GM21786 (cell line): ENCODE measurements at regions not wholly inside any gene's neighbourhood (a gene's known extent, or its start where the extent isn't known, plus 50 kb on each side); places are given as distances from the start of the nearest gene placed in this dataset.
"Not testable (repeated sequence)": the region's sequence is repeated elsewhere in the genome, so short reads cannot be mapped to it uniquely, and the experiment has no call there.

Experiments
- ATAC-seq: cut with Tn5 transposase; IDR thresholded peaks from one replicate; pipeline ENCODE4 v1.9.1; 2021; ENCODE audit not compliant: unreplicated experiment

DNA sequence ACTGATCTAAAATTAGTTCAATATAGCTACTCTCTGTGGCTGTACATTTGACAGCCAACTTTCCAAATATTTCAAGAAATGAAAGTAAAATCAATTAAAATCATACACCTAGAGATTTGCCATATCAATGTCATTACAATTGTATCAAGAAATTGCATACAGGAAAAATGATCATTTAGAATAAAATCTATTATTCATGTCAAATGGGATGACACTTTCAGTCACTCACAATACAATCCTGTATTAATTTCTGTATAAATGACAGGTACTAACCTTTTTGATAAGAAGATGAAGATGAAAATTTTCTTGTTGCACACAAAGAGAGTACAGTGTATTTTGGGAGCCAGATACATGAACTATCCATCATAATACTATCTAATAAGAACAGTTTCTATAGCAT, 1588.9 kb upstream of the PRMT6 start:
- no peak for ATAC-seq

- ATAC-seq, result not testable (repeated sequence)
These were observed 1585.9 kb upstream of the PRMT6 start for GRCh38 chr1:105470541-105470940.

- no peak for ATAC-seq
These were observed 1573.0 kb upstream of the PRMT6 start for GRCh38 chr1:105483436-105483835.

DNA sequence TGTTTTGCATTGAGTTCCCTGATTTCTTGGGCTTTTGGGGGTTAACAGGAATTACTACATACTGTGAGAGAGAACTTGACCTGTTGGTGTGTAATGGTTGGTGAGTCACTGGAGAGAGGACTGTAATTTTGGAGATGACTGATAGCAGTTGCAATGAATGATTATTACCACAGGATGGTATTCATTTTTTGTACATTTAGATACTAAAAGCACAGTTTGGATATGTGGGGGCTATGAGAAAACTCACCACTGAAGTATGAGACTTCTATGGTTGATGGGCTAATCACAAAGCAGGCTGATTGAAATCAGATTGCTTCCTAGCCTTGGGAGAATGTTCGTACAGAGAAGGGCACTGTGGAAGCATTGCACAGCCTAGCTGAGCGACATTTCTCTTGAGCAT, 1571.3 kb upstream of the PRMT6 start:
- ATAC-seq, result no peak

- ATAC-seq, result no peak
These were observed 1563.6 kb upstream of the PRMT6 start for GRCh38 chr1:105492921-105493320.

DNA sequence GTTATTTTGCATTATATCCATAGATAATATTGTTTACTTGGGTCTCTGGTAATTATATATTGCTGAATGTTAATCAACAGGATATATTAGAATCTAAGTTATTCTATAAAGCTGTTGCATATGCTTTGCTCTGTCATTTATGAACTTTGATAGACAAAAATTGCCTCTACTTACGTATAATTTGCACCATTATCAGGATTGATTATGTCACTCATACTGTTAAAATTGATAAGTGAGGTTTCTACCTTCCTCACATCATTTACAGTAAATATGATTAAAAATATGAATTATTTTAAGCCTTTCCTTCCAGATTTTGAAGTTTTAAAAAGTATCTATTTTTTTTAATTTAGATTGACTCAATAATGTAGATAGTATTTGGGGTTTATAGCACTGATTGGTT, 1540.4 kb upstream of the PRMT6 start:
- no peak for ATAC-seq

DNA sequence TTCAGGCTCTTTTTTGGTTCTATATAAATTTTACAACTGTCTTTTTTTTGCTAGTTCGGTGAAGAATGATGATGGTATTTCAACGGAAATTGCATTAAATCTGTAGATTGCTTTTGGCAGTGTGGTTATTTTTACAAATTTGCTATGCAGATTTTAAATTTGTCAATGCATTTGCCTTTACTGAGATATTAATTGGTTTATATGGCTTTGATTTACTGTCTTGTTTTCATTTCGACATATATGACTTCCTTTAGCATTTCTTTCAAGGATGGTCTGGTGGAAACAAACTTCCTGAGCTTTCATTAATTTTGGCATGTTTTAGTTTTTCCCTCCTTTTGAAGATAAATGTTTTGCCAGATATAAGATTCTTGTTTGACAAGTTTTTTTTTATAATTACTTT, 1522.5 kb upstream of the PRMT6 start:
- no peak for ATAC-seq

DNA sequence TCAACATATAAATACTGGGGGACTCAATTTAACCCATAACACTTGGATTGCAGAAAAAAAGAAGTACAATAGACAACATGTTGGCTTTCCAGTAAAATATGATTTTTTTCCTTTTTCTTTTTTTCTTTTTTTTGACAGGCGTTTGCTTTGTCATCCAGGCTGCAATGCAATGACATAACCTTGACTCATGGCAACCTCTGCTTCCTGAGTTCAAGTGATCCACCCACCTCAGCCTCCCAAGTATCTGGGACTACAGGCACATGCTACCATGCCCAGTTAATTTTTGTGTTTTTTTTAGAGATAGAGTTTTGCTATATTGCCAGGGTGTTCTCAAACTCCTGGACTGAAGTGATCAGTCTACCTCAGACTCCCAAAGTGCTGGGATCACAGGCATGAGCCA, 1512.0 kb upstream of the PRMT6 start:
- no peak for ATAC-seq

GRCh38 chr1:105556266-105556665, 1500.2 kb upstream of the PRMT6 start:
- no peak for ATAC-seq

DNA sequence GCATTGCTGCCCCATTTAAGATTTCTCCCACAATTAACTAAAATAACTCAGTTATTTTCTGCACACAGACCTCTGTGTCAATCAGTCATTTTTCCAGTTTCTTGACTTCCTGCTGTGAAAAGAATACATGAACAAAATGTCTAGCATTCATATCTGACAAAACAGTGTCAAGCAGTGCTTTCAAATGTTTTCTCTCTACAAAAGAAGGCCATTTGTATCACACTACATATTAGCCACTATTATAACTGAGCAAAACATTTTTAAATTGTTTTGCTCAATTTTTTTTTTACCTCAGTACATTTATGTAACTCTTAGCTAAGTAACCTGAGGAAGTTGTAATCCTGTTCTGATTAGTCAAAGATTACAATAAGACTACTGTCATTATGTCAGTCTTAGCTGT, 1498.5 kb upstream of the PRMT6 start:
- no peak for ATAC-seq

DNA sequence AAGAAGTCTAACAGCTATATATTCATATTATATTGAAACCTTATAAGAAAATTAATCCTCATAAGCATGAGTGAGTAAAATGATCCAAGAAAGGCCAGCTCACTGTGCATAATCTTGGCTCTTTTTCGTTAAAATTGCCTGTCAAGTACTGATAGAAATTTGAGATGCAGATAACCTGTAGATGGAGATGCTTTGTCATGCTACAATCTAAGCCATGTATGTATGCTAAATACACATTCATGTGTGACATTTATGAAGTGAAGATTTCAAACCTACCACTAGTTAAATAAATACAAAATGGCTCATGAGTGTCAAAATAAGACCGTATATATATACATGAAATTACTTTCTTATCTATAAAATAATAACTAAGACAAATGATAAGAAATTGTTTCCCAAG, 1491.5 kb upstream of the PRMT6 start:
- ATAC-seq, result no peak

DNA sequence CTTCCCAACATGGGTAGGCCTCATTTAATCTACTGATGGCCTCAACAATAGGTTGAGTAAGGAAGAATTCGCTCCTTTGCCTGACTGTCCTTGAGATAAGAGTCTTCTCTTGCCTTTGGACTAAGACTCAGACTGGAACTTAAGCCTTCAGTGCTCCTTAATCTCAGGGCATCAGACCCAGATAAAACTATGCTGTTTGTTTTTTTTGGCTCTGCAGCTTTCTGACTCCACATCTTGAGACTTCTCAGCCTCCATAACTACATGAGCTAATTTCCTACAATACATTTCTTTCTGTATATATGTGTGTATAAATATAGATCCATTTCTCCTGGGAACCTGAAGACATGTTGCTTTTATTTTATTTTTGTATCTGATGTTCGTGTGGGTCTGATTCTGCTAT, 1470.7 kb upstream of the PRMT6 start:
- ATAC-seq, result no peak

GRCh38 chr1:105591681-105592080, 1464.8 kb upstream of the PRMT6 start:
- no peak for ATAC-seq

DNA sequence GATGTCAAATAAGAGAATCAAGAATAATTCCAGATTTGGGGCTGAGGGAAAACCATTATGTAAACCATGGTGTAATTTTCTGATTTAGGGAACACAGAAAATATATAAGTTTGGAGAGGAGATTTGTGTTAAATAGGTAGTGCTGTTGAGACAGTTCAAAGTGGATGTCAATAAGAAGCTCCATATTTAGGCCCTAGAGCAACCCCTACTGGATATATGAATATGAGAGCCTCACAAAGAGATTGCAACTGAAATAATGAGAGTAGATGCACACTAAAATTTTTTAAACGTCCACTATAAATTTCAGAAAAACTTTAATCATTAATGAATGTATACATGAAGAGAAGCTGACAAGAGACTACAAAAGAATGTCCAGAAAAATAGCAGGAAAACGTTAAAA, 1447.8 kb upstream of the PRMT6 start:
- no peak for ATAC-seq

- ATAC-seq, result no peak
These were observed 1430.0 kb upstream of the PRMT6 start for GRCh38 chr1:105626276-105626987.

DNA sequence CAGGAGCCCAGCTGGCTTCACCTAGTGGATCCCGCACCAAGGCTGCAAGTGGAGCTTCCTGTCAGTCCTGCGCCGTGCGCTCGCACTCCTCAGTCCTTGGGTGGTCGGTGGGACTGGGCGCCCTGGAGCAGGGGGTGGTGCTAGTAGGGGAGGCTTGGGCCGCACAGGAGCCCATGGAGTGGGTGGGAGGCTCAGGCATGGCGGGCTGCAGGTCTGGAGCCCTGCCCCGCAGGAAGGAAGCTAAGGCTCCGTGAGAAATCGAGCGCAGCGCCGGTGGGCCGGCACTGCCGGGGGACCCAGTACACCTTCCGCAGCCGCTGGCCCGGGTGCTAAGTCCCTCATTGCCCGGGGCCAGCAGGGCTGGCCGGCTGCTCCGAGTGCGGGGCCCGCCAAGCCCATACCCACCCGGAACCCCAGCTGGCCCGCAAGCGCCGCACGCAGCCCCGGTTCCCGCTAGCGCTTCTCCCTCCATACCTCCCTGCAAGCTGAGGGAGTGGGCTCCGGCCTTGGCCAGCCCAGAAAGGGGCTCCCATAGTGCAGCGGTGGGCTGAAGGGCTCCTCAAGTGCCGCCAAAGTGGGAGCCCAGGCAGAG, 1425.2 kb upstream of the PRMT6 start:
- not testable (repeated sequence) for ATAC-seq

GRCh38 chr1:105632342-105633196, 1423.9 kb upstream of the PRMT6 start:
- no peak for ATAC-seq

DNA sequence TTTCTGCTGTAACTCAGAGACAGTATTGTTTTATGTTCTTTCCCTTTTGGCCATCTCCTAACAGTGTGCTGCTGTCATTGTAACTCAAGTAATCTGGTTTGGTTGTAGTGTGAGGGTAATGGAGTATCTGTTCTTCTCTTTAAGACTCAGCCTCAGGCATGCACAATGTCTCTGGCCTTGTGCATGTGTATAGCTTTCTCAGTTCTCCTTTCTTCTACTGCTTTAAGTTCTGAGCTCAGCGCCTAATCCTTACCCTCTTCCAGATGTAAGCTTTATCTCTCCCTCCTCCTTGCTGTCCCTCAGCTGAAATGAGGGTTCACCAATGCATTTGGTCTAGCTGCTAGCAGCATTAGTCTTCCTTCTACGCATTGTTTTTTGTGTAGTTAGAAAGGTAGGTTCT, 1420.4 kb upstream of the PRMT6 start:
- ATAC-seq, result peak; percentile 58

DNA sequence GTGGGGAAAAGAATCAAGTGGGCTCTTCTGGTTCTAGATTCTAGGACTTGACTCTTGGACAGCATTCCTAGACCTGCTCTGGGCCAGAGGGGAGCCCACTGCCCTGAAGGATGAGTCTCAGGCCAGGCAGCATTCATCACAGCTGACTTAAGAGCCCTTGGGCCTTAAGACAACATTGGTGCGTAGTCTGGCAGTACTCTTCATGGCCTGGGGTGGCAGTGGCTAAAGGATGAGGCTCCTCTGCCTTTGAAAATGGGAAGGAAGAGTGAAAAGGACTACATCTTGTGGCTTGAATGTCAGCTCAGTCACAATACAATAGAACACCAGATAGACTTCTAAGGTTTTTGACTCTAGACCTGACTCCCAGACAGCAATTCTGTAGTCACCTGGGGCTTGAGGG, 1415.1 kb upstream of the PRMT6 start:
- no peak for ATAC-seq

DNA sequence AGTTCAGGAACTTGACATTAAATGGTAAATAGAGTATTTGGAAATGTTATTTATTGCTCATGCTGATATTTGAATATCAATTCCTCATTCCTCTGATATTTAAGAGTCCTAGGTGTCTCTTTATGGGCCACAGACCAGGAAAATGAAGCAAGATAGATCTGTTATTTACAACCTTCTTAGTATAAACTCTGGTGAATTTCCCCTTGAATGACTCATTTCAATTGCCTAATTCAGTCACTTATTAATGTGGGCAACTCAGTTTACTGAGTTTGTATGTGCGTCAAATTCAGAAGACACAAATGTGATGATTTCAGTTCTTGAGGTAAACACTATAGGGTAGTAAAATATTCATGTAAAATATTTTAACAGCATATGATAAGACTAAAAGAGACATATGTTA, 1404.4 kb upstream of the PRMT6 start:
- ATAC-seq, result no peak

DNA sequence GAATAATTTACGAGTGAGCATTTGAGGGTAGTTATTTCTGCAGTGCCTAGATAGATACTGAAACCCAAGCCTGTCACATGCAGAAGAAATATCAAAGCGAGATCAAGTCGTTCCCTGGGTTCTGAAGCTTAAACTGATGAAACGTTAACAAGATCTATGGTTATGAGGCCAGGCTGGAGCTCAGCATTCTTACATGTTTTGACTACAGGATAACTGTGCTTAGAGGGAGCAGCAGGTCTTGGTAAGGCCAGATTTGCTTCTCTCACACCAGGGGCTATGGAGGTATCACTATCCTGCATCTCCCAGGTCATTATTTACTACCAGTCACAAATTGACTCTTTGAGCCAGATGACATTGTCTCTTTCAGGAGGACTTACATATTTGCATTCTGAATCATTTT, 1401.4 kb upstream of the PRMT6 start:
- ATAC-seq, result no peak

DNA sequence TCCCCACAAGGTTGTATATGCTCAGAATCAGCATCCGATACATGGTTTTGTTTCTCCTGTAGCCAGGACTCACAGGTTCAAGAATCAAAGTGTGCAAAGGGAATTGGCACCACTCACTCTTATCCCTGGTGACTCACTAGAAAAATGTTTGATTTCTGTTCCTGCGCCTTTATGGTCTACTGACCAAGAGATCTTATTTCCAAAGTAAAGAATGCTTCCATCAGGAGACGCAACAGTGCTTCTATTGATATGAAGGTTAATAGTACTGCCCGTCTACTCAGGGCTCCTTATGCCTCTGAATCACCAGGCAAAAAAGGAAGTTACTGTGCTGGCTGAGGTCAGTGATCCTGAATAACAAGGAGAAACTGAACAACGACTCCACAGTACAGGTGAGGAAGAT, 1392.0 kb upstream of the PRMT6 start:
- no peak for ATAC-seq
